Spleen (tissue), 11 donors: ENCODE measurements at regions not wholly inside any gene's neighbourhood (a gene's known extent, or its start where the extent isn't known, plus 50 kb on each side); places are given as distances from the start of the nearest gene placed in this dataset.
"Not testable (repeated sequence)": the region's sequence is repeated elsewhere in the genome, so short reads cannot be mapped to it uniquely, and the experiment has no call there.

Experiments
- DNase-seq: peaks from one replicate; pipeline ENCODE4 v3.0.0-alpha.2; 2020
- H3K27ac ChIP-seq, 8 donors: fragments of 200-600 bp; sonication (generic) in 7 of 8; 1 replicate in 4 of 8; 2 replicates in 4 of 8; pipeline versions ENCODE4 v1.5.0 to v1.8.0; 2016 to 2021; ENCODE audit warnings: inconsistent platforms in 4 of 8, mild to moderate bottlenecking in 4 of 8, moderate library complexity in 1 of 8
- H3K27me3 ChIP-seq, 7 donors: fragments of 200-600 bp; sonication (generic) in 6 of 7; replicated peaks in 1 of 7; 1 replicate in 4 of 7; 2 replicates in 3 of 7; pipeline versions ENCODE4 v1.5.0 to v1.8.0; 2016 to 2021; ENCODE audit warnings: inconsistent platforms in 3 of 7, mild to moderate bottlenecking in 1 of 7
- H3K36me3 ChIP-seq, 6 donors: fragments of 200-600 bp; sonication (generic) in 5 of 6; 1 replicate in 4 of 6; 2 replicates in 2 of 6; pipeline versions ENCODE4 v1.5.0 to v1.8.0; 2016 to 2021; ENCODE audit warnings: inconsistent platforms in 2 of 6
- H3K4me1 ChIP-seq, 6 donors: fragments of 200-600 bp; sonication (generic) in 5 of 6; 1 replicate in 3 of 6; 2 replicates in 3 of 6; pipeline versions ENCODE4 v1.5.0 to v1.8.0; 2016 to 2021; ENCODE audit warnings: inconsistent platforms in 3 of 6
- H3K4me3 ChIP-seq, 8 donors: fragments of 200-600 bp; sonication (generic) in 7 of 8; 1 replicate in 4 of 8; 2 replicates in 4 of 8; pipeline versions ENCODE4 v1.5.0 to v1.8.0; 2016 to 2021; ENCODE audit warnings: inconsistent platforms in 4 of 8, mild to moderate bottlenecking in 4 of 8, moderate library complexity in 2 of 8
- H3K9me3 ChIP-seq, 8 donors: fragments of 200-600 bp; sonication (generic) in 7 of 8; 1 replicate in 4 of 8; 2 replicates in 4 of 8; pipeline versions ENCODE4 v1.5.0 to v1.8.0; 2016 to 2021; ENCODE audit warnings: inconsistent platforms in 4 of 8
- POLR2A ChIP-seq, 3 donors: fragments of 450-650 bp; IDR thresholded peaks; one replicate each; pipeline ENCODE4 v1.5.1; 2017; ENCODE audit warnings: antibody characterized with exemption in 3 of 3, mild to moderate bottlenecking in 1 of 3
- POLR2AphosphoS5 ChIP-seq, 3 donors: sonication (generic); formaldehyde crosslinking; IDR thresholded peaks; one replicate each; pipeline ENCODE4 v1.5.1; 2017; ENCODE audit warnings: antibody characterized with exemption in 3 of 3
- WGBS, 5 donors: extraction: QIAGEN DNeasy Blood & Tissue Kit in 3 of 5; methylation state at CpG; one replicate each; pipeline versions ENCODE4 v1.1.5 to v1.1.7; 2013 to 2018; 5-methylcytosine and 5-hydroxymethylcytosine counted together
- intact Hi-C: fragments of 100-400 bp; cut with DNase I; formaldehyde crosslinking; loops from one replicate; pipeline ENCODE4 v1.15.0; 2023; ENCODE audit warnings: low total_unique reads
- TF ChIP-seq, protein P1 (sequence below), 11 experiments: fragments of 200-600 bp in 7 of 11; fragments of 450-650 bp in 4 of 11; sonication (generic) in 4 of 11; IDR thresholded peaks in 8 of 11; conservative IDR thresholded peaks in 3 of 11; 1 replicate in 7 of 11; 2 replicates in 4 of 11; pipeline versions ENCODE4 v1.4.0 to v1.8.0; 2016 to 2021; ENCODE audit warnings: antibody characterized with exemption in 11 of 11, inconsistent platforms in 4 of 11, mild to moderate bottlenecking in 1 of 11
- donor health status: healthy with polysubstance abuse.
- donor health status: DM: no; HTN: no; CAD: no; lungs with moderate emphysema.
- donor health status: DM: no; HTN: no; CAD: no.
- donor health status: Bipolar disorder and iron deficiency.
- donor health status: healthy.
- donor health status: DM: no; HTN: no; CAD: no.
- donor health status: DM: yes; HTN: yes; CAD: no.

DNA sequence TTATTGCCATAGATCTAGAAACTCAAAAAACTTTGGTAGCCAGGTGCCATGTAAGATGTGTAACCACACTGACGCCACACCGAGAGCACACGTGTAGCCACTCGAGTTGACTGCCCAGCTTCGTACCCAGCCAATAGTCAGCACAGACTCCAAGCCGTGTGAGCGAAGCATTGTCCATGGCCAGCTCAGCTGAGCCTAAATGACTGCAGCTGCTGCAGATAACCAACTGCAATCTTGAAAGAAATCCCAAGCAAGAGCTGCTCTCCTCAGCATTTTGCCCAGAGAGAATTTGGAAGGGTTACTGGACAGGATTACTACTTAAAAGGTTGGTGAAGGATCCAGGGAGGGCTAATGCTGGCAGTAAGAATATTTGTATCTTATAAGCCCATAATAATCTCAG is 193.0 kb upstream of the THRB start:
- no peak overlapping the region for H3K4me3 ChIP-seq
- intact Hi-C loops: loop anchor here (10.0 kb wide), 1 partner anchor 443 kb away; no protein-coding TSS in a partner anchor

DNA sequence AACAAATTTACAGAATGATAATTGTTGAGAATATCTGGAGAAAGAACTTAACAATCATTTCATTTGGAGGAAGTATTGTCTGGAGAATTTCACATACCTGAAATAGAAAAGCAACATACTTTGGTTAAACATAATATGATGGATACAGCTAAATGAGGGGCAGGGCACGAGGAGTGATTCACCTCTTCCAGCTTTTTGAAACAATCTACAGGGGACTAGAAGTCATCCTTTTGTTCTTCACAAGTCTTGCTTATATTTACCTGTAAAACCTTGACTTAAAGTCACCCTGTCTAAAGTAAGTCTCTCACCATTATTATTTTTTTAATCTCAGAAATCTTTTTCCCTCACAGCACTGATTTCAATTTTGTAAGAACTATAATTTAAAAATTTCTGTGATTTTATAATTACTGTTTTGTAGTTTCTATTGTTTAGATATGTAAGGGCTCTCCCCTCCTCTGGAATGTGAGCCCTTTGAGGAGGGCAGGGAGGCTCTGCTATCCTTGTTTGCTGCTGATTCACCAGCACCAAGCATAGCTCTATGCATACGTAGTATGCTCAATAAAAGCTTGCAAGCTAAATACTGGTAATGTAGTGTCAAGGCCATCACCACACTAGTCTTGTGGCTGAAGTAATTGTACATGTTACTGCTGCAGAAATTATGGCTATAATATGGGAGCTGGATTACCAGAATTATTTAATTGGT is 193.9 kb upstream of the THRB start:
- Histone ChIP-seq H3K9me3 (no peaks in the 10 kb centered on the region), H3K27ac (no peak overlapping the region), H3K36me3 (no peaks in the 10 kb centered on the region), H3K27me3 (no peaks in the 10 kb centered on the region), H3K4me3 (no peak overlapping the region), H3K4me1 (peaks cover 0 to 2% (median 0%) of the 10 kb centered on the region in 6 donors)
- WGBS, 5 donors: 65 to 80% (median 76%) methylated on average over 2 of the region's 2 CpGs
- intact Hi-C loops: loop anchor here (10.0 kb wide), 1 partner anchor 444 kb away; no protein-coding TSS in a partner anchor
- TF ChIP-seq POLR2A (IDR thresholded peaks at IDR 0.05): no peak
- TF ChIP-seq, protein P1, sequence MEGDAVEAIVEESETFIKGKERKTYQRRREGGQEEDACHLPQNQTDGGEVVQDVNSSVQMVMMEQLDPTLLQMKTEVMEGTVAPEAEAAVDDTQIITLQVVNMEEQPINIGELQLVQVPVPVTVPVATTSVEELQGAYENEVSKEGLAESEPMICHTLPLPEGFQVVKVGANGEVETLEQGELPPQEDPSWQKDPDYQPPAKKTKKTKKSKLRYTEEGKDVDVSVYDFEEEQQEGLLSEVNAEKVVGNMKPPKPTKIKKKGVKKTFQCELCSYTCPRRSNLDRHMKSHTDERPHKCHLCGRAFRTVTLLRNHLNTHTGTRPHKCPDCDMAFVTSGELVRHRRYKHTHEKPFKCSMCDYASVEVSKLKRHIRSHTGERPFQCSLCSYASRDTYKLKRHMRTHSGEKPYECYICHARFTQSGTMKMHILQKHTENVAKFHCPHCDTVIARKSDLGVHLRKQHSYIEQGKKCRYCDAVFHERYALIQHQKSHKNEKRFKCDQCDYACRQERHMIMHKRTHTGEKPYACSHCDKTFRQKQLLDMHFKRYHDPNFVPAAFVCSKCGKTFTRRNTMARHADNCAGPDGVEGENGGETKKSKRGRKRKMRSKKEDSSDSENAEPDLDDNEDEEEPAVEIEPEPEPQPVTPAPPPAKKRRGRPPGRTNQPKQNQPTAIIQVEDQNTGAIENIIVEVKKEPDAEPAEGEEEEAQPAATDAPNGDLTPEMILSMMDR (IDR thresholded peaks at IDR 0.05 in 8 of 11, conservative IDR thresholded peaks at IDR 0.05 in 3 of 11): no peak
- TF ChIP-seq POLR2AphosphoS5 (IDR thresholded peaks at IDR 0.05): no peak
- no peak for DNase-seq

More for the DNA sequence above, 193.0 kb upstream of the THRB start:
- H3K4me1 ChIP-seq: peaks cover 0 to 6% (median 0%) of the 10 kb centered on the region in 6 donors
- no peak overlapping the region for H3K27ac ChIP-seq
- H3K27me3 ChIP-seq: no peaks in the 10 kb centered on the region
- H3K36me3 ChIP-seq: no peaks in the 10 kb centered on the region
- no peaks in the 10 kb centered on the region for H3K9me3 ChIP-seq
- WGBS, 5 donors: 90 to 96% (median 94%) methylated on average over 7 of the region's 7 CpGs
- no peak for DNase-seq
- TF ChIP-seq POLR2AphosphoS5 (IDR thresholded peaks at IDR 0.05): no peak
- TF ChIP-seq, protein P1 (IDR thresholded peaks at IDR 0.05 in 8 of 11, conservative IDR thresholded peaks at IDR 0.05 in 3 of 11): no peak
- no peak for TF ChIP-seq POLR2A (IDR thresholded peaks at IDR 0.05)

DNA sequence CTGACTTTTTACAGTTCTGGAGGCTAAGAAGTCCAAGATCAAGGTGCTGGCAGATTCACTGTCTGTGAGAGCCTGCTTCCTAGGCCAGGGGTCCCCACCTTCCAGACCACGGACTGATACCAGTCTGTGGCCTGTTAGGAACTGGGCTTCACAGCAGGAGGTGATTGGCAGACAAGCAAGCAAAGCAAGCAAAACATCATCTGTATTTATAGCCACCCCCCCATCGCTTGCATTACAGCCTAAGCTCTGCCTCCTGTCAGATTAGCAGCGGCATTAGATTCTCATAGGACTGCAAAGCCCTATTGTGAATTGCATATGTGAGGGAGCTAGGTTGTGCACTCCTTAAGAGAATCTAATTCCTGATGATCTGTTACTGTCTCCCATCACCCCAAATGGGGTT is 194.7 kb upstream of the THRB start:
- intact Hi-C loops: loop anchor here (10.0 kb wide), 1 partner anchor 445 kb away; no protein-coding TSS in a partner anchor

DNA sequence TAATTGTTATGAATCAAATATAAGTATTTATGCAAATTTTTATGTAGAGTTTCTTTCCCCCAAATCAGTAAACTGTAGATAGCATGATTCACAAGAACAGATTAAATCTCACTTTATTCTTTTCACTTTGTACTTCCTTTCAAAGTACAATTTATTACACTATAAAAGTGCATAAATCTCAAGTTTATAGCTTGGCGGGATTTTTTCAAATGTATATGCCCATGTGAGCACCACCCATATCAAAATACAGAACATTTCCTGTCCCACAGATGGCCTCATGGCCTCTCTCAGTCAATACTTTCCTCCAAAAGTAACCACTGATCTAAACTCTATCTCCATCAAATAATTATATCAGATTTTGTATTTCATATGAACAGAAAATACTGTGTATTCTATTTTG is 196.1 kb upstream of the THRB start:
- no peak for TF ChIP-seq POLR2AphosphoS5 (IDR thresholded peaks at IDR 0.05)
- TF ChIP-seq, protein P1 (IDR thresholded peaks at IDR 0.05 in 8 of 11, conservative IDR thresholded peaks at IDR 0.05 in 3 of 11): no peak
- TF ChIP-seq POLR2A (IDR thresholded peaks at IDR 0.05): no peak
- intact Hi-C loops: no loop called here
- H3K9me3 ChIP-seq: no peaks in the 10 kb centered on the region
- H3K4me3 ChIP-seq: no peak overlapping the region
- H3K36me3 ChIP-seq: no peaks in the 10 kb centered on the region
- no peaks in the 10 kb centered on the region for H3K27me3 ChIP-seq
- no peaks in the 10 kb centered on the region for H3K4me1 ChIP-seq
- WGBS, 5 donors: 75 to 89% (median 85%) methylated on average over 1 of the region's 1 CpG
- H3K27ac ChIP-seq: no peak overlapping the region
- no peak for DNase-seq

More for the DNA sequence above, 194.7 kb upstream of the THRB start:
- Histone ChIP-seq H3K9me3 (no peaks in the 10 kb centered on the region), H3K27me3 (no peaks in the 10 kb centered on the region), H3K4me3 (no peak overlapping the region), H3K4me1 (no peaks in the 10 kb centered on the region), H3K36me3 (no peaks in the 10 kb centered on the region), H3K27ac (no peak overlapping the region)
- TF ChIP-seq POLR2A (IDR thresholded peaks at IDR 0.05) (no peak), POLR2AphosphoS5 (IDR thresholded peaks at IDR 0.05) (no peak)
- TF ChIP-seq, protein P1 (IDR thresholded peaks at IDR 0.05 in 8 of 11, conservative IDR thresholded peaks at IDR 0.05 in 3 of 11): no peak
- 90 to 96% (median 90%) methylated on average over 3 of the region's 3 CpGs for WGBS, 5 donors
- no peak for DNase-seq

DNA sequence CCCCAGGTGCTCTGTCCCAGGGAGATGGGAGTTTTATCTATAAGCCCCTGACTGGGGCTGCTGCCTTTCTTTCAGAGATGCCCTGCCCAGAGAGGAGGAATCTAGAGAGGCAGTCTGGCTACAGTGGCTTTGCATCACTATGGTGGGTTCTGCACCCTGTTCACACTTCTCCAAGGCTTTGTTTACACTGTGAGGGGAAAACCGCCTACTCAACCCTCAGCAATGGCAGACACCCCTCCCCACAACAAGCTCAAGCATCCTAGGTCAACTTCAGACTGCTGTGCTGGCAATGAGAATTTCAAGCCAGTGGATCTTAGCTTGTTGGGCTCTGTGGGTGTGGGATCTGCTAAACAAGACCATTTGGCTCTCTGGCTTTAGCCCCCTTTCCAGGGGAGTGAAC is 204.4 kb upstream of the THRB start:
- 80 to 100% (median 89%) methylated on average over 1 of the region's 1 CpG for WGBS, 5 donors
- H3K4me1 ChIP-seq, DNase-seq, H3K36me3 ChIP-seq, H3K27ac ChIP-seq, intact Hi-C loops, H3K9me3 ChIP-seq, H3K27me3 ChIP-seq, H3K4me3 ChIP-seq: not testable (repeated sequence)
